HUES48 (cell line): ENCODE measurements at regions not wholly inside any gene's neighbourhood (a gene's known extent, or its start where the extent isn't known, plus 50 kb on each side); places are given as distances from the start of the nearest gene placed in this dataset.
"Not testable (repeated sequence)": the region's sequence is repeated elsewhere in the genome, so short reads cannot be mapped to it uniquely, and the experiment has no call there.

ENCODE experiments used
- H3K27ac ChIP-seq: one replicate; pipeline ENCODE4 v1.7.0; 2013; ENCODE audit warnings: low read depth, low read length, inconsistent platforms
- H3K27me3 ChIP-seq: 2 replicates; pipeline ENCODE4 v1.6.1; 2013; ENCODE audit warnings: mild to moderate bottlenecking, low read length; ENCODE audit not compliant: control insufficient read depth, insufficient read depth
- H3K36me3 ChIP-seq: 2 replicates; pipeline ENCODE4 v1.6.1; 2013; ENCODE audit warnings: low read length; ENCODE audit not compliant: control insufficient read depth, insufficient read depth
- H3K4me1 ChIP-seq: 2 replicates; pipeline ENCODE4 v1.6.1; 2013; ENCODE audit warnings: mild to moderate bottlenecking, low read length; ENCODE audit not compliant: control insufficient read depth, insufficient read depth
- H3K4me3 ChIP-seq: 2 replicates; pipeline ENCODE4 v1.5.1; 2013; ENCODE audit warnings: mild to moderate bottlenecking, low read depth, low read length
- H3K9ac ChIP-seq: 2 replicates; pipeline ENCODE4 v1.6.1; 2013; ENCODE audit warnings: mild to moderate bottlenecking, low read depth, low read length, moderate library complexity
- H3K9me3 ChIP-seq: 2 replicates; pipeline ENCODE4 v1.6.1; 2013; ENCODE audit warnings: low read length; ENCODE audit not compliant: control insufficient read depth, insufficient read depth

DNA sequence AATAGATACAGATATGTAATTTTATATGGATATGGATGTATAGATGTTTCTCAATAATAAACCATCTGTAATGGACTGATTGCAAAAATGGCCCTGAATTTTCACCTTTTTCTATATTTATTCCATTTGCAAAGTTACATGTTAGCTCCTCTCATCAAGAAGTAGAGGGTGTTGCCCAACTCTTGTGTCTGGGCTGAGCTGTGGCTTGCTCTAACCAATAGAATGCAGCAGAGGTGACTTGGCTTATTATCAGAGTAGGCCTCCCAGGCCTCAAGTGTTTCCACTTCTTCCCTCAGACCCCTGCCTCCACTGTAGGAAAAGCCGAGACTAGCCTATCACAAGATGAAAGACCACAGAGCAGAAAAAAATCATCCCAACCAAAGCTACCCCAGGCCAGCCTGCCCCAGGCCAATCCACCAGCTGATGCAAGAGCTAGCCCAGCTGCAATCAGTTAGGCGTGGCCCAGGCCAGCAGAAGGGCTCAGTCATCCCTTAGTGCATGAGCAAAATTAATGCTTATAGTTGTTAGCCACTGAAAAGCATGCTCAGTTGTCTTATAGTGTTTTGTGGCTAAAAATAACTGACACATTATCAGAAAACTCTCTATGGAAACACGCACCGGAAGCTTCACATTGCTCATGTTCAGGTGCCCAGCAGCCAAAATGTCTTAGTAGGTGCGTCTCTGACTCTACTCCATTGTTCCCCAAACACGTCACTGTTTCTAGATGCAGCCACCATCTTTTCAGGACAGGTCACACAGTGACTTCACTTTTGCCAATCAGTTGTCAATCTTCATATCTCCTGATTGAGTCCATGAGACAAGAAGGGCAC lies 464.0 kb downstream of the FBXO15 start:
- Histone ChIP-seq H3K4me3 (no peak overlapping the region), H3K27me3 (no peaks in the 10 kb centered on the region), H3K9ac (no peak overlapping the region), H3K36me3 (no peaks in the 10 kb centered on the region), H3K9me3 (no peaks in the 10 kb centered on the region), H3K4me1 (peaks cover 3% of the 10 kb centered on the region; the same call in 1 of the 2 replicates), H3K27ac (no peak overlapping the region)

GRCh38 chr18:73681912-73682311 lies 465.7 kb downstream of the FBXO15 start:
- no peaks in the 10 kb centered on the region for H3K36me3 ChIP-seq
- H3K9ac ChIP-seq, result no peak overlapping the region
- H3K27ac ChIP-seq, result no peak overlapping the region
- no peak overlapping the region for H3K4me3 ChIP-seq
- no peaks in the 10 kb centered on the region for H3K9me3 ChIP-seq
- no peaks in the 10 kb centered on the region for H3K4me1 ChIP-seq
- no peaks in the 10 kb centered on the region for H3K27me3 ChIP-seq

DNA sequence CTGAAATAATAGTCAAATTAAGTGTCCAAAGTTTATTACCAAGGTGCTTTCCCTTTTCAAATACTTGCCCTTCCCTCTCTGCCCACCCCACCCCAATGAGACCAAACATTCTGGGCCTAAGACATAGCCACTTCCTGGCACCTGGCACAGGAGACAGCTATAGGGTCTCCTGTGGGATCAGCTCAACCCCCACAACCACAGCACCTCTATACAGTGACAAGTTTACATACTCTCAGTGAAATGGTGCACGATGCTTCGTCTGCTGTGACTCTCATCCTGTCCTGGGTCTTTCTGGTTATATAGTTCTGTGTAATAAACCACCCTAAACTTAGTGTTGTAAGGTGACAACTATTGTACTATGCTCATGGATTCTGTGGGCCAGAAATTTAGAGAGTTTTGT lies 466.2 kb downstream of the FBXO15 start:
- no peaks in the 10 kb centered on the region for H3K4me1 ChIP-seq
- no peak overlapping the region for H3K4me3 ChIP-seq
- H3K9ac ChIP-seq, result no peak overlapping the region
- H3K27ac ChIP-seq, result no peak overlapping the region
- no peaks in the 10 kb centered on the region for H3K27me3 ChIP-seq
- no peaks in the 10 kb centered on the region for H3K36me3 ChIP-seq
- H3K9me3 ChIP-seq, result no peaks in the 10 kb centered on the region

- H3K27ac ChIP-seq, result no peak overlapping the region
- H3K4me1 ChIP-seq, result no peaks in the 10 kb centered on the region
- no peaks in the 10 kb centered on the region for H3K27me3 ChIP-seq
- H3K4me3 ChIP-seq, result no peak overlapping the region
- H3K9me3 ChIP-seq, result no peaks in the 10 kb centered on the region
- H3K9ac ChIP-seq, result no peak overlapping the region
- H3K36me3 ChIP-seq, result no peaks in the 10 kb centered on the region
These were observed 467.5 kb downstream of the FBXO15 start for GRCh38 chr18:73679941-73680712.

- H3K4me1 ChIP-seq, result no peaks in the 10 kb centered on the region
- H3K36me3 ChIP-seq, result no peaks in the 10 kb centered on the region
- H3K4me3 ChIP-seq, result no peak overlapping the region
- H3K9me3 ChIP-seq, result no peaks in the 10 kb centered on the region
- H3K27me3 ChIP-seq, result no peaks in the 10 kb centered on the region
- no peak overlapping the region for H3K27ac ChIP-seq
- no peak overlapping the region for H3K9ac ChIP-seq
These were observed 470.2 kb downstream of the FBXO15 start for GRCh38 chr18:73677450-73677849.

DNA sequence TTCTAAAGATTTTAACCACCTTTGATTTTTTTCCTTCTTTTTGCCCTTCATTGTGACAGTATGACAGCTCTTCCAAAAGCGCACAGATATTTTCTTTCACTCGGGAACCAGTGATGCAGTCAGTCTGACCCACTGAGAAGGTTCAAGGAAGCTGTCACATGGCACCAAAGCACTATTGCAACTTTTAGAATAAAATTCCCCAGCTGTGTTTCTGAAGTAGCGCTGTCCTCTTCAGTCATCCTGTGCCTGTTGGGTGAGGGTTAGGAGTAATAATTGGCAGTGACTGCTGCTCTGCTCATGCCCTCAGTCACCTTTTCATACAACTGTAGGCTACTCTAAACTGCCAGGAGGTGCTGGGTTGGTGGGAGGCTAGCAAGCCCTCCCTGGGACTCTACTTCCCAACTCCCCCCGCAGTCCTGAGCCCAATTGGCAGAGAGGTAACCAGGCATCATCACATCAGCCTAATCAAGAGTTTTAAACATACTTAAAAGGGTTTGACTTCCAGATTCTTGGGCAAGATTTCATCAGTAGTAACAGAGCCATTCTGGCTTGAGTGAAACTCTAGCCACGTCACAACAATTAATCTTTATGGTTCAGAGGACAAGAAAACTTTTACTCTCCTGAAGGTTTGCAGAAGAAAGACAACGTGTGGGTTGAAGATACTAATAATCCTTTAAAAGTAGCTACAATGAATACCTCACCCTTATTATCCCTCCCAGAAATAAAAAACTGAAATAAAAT lies 473.3 kb downstream of the FBXO15 start:
- no peaks in the 10 kb centered on the region for H3K36me3 ChIP-seq

GRCh38 chr18:73671480-73671879 lies 476.2 kb downstream of the FBXO15 start:
- not testable (repeated sequence) for H3K4me3 ChIP-seq, H3K27me3 ChIP-seq, H3K4me1 ChIP-seq, H3K9ac ChIP-seq, H3K9me3 ChIP-seq, H3K27ac ChIP-seq, H3K36me3 ChIP-seq

More for the DNA sequence above, 473.3 kb downstream of the FBXO15 start:
- Histone ChIP-seq H3K4me1 (no peaks in the 10 kb centered on the region), H3K27ac (no peak overlapping the region), H3K27me3 (no peaks in the 10 kb centered on the region), H3K9me3 (no peaks in the 10 kb centered on the region), H3K4me3 (no peak overlapping the region), H3K9ac (no peak overlapping the region)

GRCh38 chr18:73670524-73670923 lies 477.1 kb downstream of the FBXO15 start:
- H3K27ac ChIP-seq, result no peak overlapping the region
- H3K9ac ChIP-seq, result no peak overlapping the region
- no peaks in the 10 kb centered on the region for H3K36me3 ChIP-seq

DNA sequence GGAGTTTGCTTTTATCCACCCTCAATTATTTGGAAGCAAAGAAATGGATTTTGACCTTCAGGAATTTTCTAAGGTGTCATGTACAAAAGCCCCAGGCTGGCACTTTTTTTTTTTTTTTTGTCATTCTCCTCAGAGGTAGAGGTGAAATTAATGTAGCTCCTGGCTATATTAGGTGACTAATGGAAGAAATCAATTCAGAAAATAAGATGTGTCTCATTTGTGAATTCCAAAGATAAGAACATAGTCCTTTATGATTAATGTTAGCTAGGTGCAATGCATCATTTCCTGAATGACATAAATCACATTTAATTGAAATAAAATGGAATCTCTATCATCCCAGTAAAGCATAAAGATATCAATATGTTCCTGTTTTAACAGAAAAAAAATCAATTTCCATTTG lies 477.6 kb downstream of the FBXO15 start:
- Histone ChIP-seq H3K27me3 (no peaks in the 10 kb centered on the region), H3K9me3 (no peaks in the 10 kb centered on the region), H3K4me1 (no peaks in the 10 kb centered on the region), H3K27ac (no peak overlapping the region), H3K9ac (no peak overlapping the region), H3K36me3 (no peaks in the 10 kb centered on the region), H3K4me3 (no peak overlapping the region)

More at GRCh38 chr18:73670524-73670923, 477.1 kb downstream of the FBXO15 start:
- Histone ChIP-seq H3K4me1 (no peaks in the 10 kb centered on the region), H3K4me3 (no peak overlapping the region), H3K9me3 (no peaks in the 10 kb centered on the region), H3K27me3 (no peaks in the 10 kb centered on the region)

DNA sequence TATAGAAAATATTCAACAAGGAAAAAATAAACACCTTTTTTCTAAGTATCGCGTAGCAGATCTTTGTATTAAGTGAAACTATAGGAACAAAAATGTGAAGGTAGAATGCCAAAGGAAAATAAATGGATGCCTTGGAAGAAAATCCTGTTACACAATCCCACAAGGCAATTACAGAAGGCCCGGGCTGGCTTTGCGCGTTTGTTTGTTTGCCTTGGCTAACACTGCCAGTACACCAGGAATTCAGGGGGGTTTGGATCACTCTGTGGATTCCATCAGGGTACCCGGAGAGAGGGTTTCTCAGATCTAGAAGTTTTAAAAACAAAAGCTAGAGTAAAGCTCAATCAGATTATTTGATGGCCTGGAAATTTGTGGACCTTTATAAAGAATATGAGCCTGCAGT lies 478.3 kb downstream of the FBXO15 start:
- Histone ChIP-seq H3K4me3 (no peak overlapping the region), H3K9ac (no peak overlapping the region), H3K9me3 (no peaks in the 10 kb centered on the region), H3K36me3 (no peaks in the 10 kb centered on the region), H3K4me1 (no peaks in the 10 kb centered on the region), H3K27me3 (no peaks in the 10 kb centered on the region), H3K27ac (no peak overlapping the region)

- no peak overlapping the region for H3K4me3 ChIP-seq
- no peaks in the 10 kb centered on the region for H3K36me3 ChIP-seq
- H3K27ac ChIP-seq, result no peak overlapping the region
- H3K9me3 ChIP-seq, result no peaks in the 10 kb centered on the region
- no peaks in the 10 kb centered on the region for H3K4me1 ChIP-seq
- H3K9ac ChIP-seq, result no peak overlapping the region
- no peaks in the 10 kb centered on the region for H3K27me3 ChIP-seq
These were observed 479.6 kb downstream of the FBXO15 start for GRCh38 chr18:73668051-73668450.
